ENCODE measurements at regions not wholly inside any gene's neighbourhood (a gene's known extent, or its start where the extent isn't known, plus 50 kb on each side); places are given as distances from the start of the nearest gene placed in this dataset.

- Histone ChIP-seq H3K4me3 (ENCODE audit: low read length) (no peak overlapping the region), H3K9me3 (ENCODE audit: insufficient read depth, low read depth, low read length) (no peaks in the 10 kb centered on the region), H3K9ac (ENCODE audit: low read depth, low read length) (no peak overlapping the region), H3K4me1 (ENCODE audit: insufficient read depth, low read length) (no peaks in the 10 kb centered on the region), H3K27ac (ENCODE audit: low read depth, low read length) (no peak overlapping the region), H3K36me3 (ENCODE audit: insufficient read depth, low read length) (no peaks in the 10 kb centered on the region), H3K27me3 (ENCODE audit: insufficient read depth, low read length) (no peaks in the 10 kb centered on the region)
- 96% methylated on average over 1 of the region's 3 CpGs for WGBS
Observed at GRCh38 chr3:22113453-22113852, 362.4 kb upstream of the ZNF385D start.

- no peak overlapping the region for H3K27ac ChIP-seq (ENCODE audit: low read depth, low read length)
- WGBS = 96% methylated on average over 4 of the region's 4 CpGs
- H3K4me1 ChIP-seq (ENCODE audit: insufficient read depth, low read length) = no peaks in the 10 kb centered on the region
- no peak overlapping the region for H3K4me3 ChIP-seq (ENCODE audit: low read length)
- no peak overlapping the region for H3K9ac ChIP-seq (ENCODE audit: low read depth, low read length)
- H3K9me3 ChIP-seq (ENCODE audit: insufficient read depth, low read depth, low read length) = no peaks in the 10 kb centered on the region
- no peaks in the 10 kb centered on the region for H3K27me3 ChIP-seq (ENCODE audit: insufficient read depth, low read length)
- H3K36me3 ChIP-seq (ENCODE audit: insufficient read depth, low read length) = no peaks in the 10 kb centered on the region
Observed at GRCh38 chr3:22115581-22115980, 364.6 kb upstream of the ZNF385D start.

DNA sequence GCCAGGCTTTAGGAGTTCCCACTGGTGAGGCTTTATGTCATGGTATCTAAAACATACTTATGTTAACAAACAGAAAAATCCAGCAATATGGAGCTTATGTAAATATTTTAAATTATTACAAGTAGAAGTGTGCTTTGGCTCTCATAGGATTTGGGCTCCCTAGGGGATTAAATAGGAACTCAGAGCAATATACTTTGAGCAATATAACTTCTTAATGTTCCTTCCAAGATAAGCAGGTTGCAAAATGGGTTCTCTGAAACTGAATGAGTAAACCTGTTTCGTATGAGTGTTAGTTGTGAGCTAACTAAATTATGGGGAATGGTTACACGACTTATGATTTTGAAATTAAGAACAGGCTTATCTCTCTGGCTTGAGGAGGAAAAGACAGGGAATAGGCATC lies 366.1 kb upstream of the ZNF385D start:
- H3K4me1 ChIP-seq (ENCODE audit: insufficient read depth, low read length) = no peaks in the 10 kb centered on the region
- H3K27ac ChIP-seq (ENCODE audit: low read depth, low read length) = no peak overlapping the region
- no peaks in the 10 kb centered on the region for H3K36me3 ChIP-seq (ENCODE audit: insufficient read depth, low read length)
- WGBS = 96% methylated on average over 2 of the region's 2 CpGs
- H3K9ac ChIP-seq (ENCODE audit: low read depth, low read length) = no peak overlapping the region
- no peaks in the 10 kb centered on the region for H3K27me3 ChIP-seq (ENCODE audit: insufficient read depth, low read length)
- no peaks in the 10 kb centered on the region for H3K9me3 ChIP-seq (ENCODE audit: insufficient read depth, low read depth, low read length)
- H3K4me3 ChIP-seq (ENCODE audit: low read length) = no peak overlapping the region

DNA sequence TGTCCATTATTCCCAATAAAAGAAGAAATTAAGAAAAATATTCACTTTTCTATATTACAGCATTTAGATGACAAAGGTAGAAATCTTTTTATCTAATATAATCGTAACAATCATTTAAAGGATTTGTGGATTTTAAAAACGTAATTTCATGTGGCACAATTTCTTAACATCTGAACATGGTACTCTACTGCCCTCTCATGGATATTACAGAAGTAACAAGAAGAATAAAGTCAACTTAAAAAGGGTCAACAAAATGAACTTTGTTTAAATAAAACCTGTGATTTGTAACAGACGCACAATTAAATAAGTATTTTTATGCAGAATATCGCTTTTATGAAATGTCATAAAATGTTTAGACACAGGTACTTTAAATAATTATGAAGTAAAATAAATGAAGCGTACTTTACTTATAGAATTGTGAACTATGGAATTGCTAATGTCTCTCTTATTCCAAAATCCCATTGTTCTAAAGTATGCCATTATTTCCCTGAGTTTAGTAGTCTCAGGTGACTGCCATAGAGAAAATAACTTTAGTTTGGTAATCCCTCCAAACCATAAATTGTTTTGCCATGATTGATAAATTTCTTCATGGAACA lies 366.8 kb upstream of the ZNF385D start:
- Histone ChIP-seq H3K27ac (ENCODE audit: low read depth, low read length) (no peak overlapping the region), H3K9me3 (ENCODE audit: insufficient read depth, low read depth, low read length) (no peaks in the 10 kb centered on the region), H3K4me1 (ENCODE audit: insufficient read depth, low read length) (no peaks in the 10 kb centered on the region), H3K36me3 (ENCODE audit: insufficient read depth, low read length) (no peaks in the 10 kb centered on the region), H3K9ac (ENCODE audit: low read depth, low read length) (no peak overlapping the region), H3K27me3 (ENCODE audit: insufficient read depth, low read length) (no peaks in the 10 kb centered on the region), H3K4me3 (ENCODE audit: low read length) (no peak overlapping the region)
- no CpG with 5 or more reads among the region's 5 CpGs for WGBS

- no peak overlapping the region for H3K9ac ChIP-seq (ENCODE audit: low read depth, low read length)
- no peaks in the 10 kb centered on the region for H3K36me3 ChIP-seq (ENCODE audit: insufficient read depth, low read length)
- H3K9me3 ChIP-seq (ENCODE audit: insufficient read depth, low read depth, low read length) = no peaks in the 10 kb centered on the region
- H3K27ac ChIP-seq (ENCODE audit: low read depth, low read length) = no peak overlapping the region
- WGBS = 89% methylated on average over 2 of the region's 3 CpGs
- H3K4me3 ChIP-seq (ENCODE audit: low read length) = no peak overlapping the region
- H3K27me3 ChIP-seq (ENCODE audit: insufficient read depth, low read length) = no peaks in the 10 kb centered on the region
- no peaks in the 10 kb centered on the region for H3K4me1 ChIP-seq (ENCODE audit: insufficient read depth, low read length)
Observed at GRCh38 chr3:22118542-22118941, 367.5 kb upstream of the ZNF385D start.

- no peaks in the 10 kb centered on the region for H3K27me3 ChIP-seq (ENCODE audit: insufficient read depth, low read length)
- H3K4me3 ChIP-seq (ENCODE audit: low read length) = no peak overlapping the region
- no peak overlapping the region for H3K27ac ChIP-seq (ENCODE audit: low read depth, low read length)
- WGBS = 88% methylated on average over 5 of the region's 5 CpGs
- H3K36me3 ChIP-seq (ENCODE audit: insufficient read depth, low read length) = no peaks in the 10 kb centered on the region
- H3K9ac ChIP-seq (ENCODE audit: low read depth, low read length) = no peak overlapping the region
- H3K9me3 ChIP-seq (ENCODE audit: insufficient read depth, low read depth, low read length) = no peaks in the 10 kb centered on the region
- H3K4me1 ChIP-seq (ENCODE audit: insufficient read depth, low read length) = no peaks in the 10 kb centered on the region
Observed at GRCh38 chr3:22121068-22121701, 370.2 kb upstream of the ZNF385D start.

DNA sequence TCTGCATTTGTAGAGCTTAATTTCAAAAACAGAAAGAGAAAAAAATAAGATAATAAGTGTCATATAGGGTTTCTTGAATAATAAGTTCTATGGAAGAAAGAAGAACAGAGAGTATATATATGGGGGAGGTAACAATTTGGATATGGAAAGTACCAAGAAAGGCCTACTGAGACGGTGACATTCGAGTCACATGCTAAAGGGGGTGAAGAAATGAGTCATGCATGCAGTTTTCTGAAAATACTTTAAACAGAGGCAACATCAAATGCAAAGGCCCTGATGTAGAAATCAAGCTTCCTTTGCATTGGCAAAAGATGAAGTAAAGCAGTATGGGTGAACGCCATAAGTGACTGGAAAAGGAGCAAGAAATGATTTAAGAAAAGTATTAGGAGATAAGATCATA lies 371.6 kb upstream of the ZNF385D start:
- no peaks in the 10 kb centered on the region for H3K36me3 ChIP-seq (ENCODE audit: insufficient read depth, low read length)
- no peak overlapping the region for H3K27ac ChIP-seq (ENCODE audit: low read depth, low read length)
- no peaks in the 10 kb centered on the region for H3K4me1 ChIP-seq (ENCODE audit: insufficient read depth, low read length)
- no peaks in the 10 kb centered on the region for H3K27me3 ChIP-seq (ENCODE audit: insufficient read depth, low read length)
- H3K4me3 ChIP-seq (ENCODE audit: low read length) = no peak overlapping the region
- 83% methylated on average over 3 of the region's 3 CpGs for WGBS
- no peaks in the 10 kb centered on the region for H3K9me3 ChIP-seq (ENCODE audit: insufficient read depth, low read depth, low read length)
- no peak overlapping the region for H3K9ac ChIP-seq (ENCODE audit: low read depth, low read length)

DNA sequence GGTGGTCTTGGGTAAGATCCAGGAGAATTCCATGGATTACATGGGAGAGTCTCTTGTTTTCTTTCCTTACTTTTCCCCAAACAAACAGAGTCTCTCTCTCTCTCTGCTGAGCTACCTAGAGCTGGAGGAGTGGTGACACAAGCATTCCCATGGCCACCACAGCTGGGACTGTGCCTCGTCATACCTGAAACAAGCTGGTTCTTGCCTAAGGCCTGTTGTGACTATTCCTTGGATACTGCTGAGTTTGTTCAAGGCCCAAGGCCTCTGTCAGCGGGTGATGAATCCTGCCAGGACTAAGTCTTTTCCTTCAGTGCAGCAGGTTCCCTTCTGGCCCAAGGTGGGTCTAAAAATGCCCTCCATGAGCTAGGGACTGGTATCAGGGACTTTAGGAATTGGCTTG lies 378.1 kb upstream of the ZNF385D start:
- Histone ChIP-seq H3K27me3 (ENCODE audit: insufficient read depth, low read length) (no peaks in the 10 kb centered on the region), H3K4me3 (ENCODE audit: low read length) (no peak overlapping the region), H3K4me1 (ENCODE audit: insufficient read depth, low read length) (no peaks in the 10 kb centered on the region), H3K27ac (ENCODE audit: low read depth, low read length) (no peak overlapping the region), H3K9ac (ENCODE audit: low read depth, low read length) (no peak overlapping the region), H3K9me3 (ENCODE audit: insufficient read depth, low read depth, low read length) (no peaks in the 10 kb centered on the region), H3K36me3 (ENCODE audit: insufficient read depth, low read length) (no peaks in the 10 kb centered on the region)
- WGBS = 93% methylated on average over 2 of the region's 2 CpGs

GRCh38 chr3:22141769-22142168 lies 390.8 kb upstream of the ZNF385D start:
- no peaks in the 10 kb centered on the region for H3K27me3 ChIP-seq (ENCODE audit: insufficient read depth, low read length)
- no peak overlapping the region for H3K9ac ChIP-seq (ENCODE audit: low read depth, low read length)
- H3K36me3 ChIP-seq (ENCODE audit: insufficient read depth, low read length) = no peaks in the 10 kb centered on the region
- H3K4me3 ChIP-seq (ENCODE audit: low read length) = no peak overlapping the region
- H3K9me3 ChIP-seq (ENCODE audit: insufficient read depth, low read depth, low read length) = no peaks in the 10 kb centered on the region
- no peaks in the 10 kb centered on the region for H3K4me1 ChIP-seq (ENCODE audit: insufficient read depth, low read length)
- 96% methylated on average over 2 of the region's 2 CpGs for WGBS
- H3K27ac ChIP-seq (ENCODE audit: low read depth, low read length) = no peak overlapping the region

- Histone ChIP-seq H3K9ac (ENCODE audit: low read depth, low read length) (no peak overlapping the region), H3K4me3 (ENCODE audit: low read length) (no peak overlapping the region), H3K27ac (ENCODE audit: low read depth, low read length) (no peak overlapping the region), H3K9me3 (ENCODE audit: insufficient read depth, low read depth, low read length) (no peaks in the 10 kb centered on the region), H3K27me3 (ENCODE audit: insufficient read depth, low read length) (no peaks in the 10 kb centered on the region), H3K36me3 (ENCODE audit: insufficient read depth, low read length) (no peaks in the 10 kb centered on the region), H3K4me1 (ENCODE audit: insufficient read depth, low read length) (peaks cover 7% of the 10 kb centered on the region; the same call in 1 of the 2 replicates)
- 95% methylated on average over 3 of the region's 3 CpGs for WGBS
Observed at GRCh38 chr3:22147161-22147560, 396.2 kb upstream of the ZNF385D start.

- Histone ChIP-seq H3K36me3 (ENCODE audit: insufficient read depth, low read length) (no peaks in the 10 kb centered on the region), H3K4me3 (ENCODE audit: low read length) (no peak overlapping the region), H3K27ac (ENCODE audit: low read depth, low read length) (no peak overlapping the region), H3K9me3 (ENCODE audit: insufficient read depth, low read depth, low read length) (no peaks in the 10 kb centered on the region), H3K4me1 (ENCODE audit: insufficient read depth, low read length) (peaks cover 7% of the 10 kb centered on the region; the same call in 1 of the 2 replicates), H3K27me3 (ENCODE audit: insufficient read depth, low read length) (no peaks in the 10 kb centered on the region), H3K9ac (ENCODE audit: low read depth, low read length) (no peak overlapping the region)
- WGBS = 86% methylated on average over 2 of the region's 2 CpGs
Observed at GRCh38 chr3:22156868-22157267, 405.9 kb upstream of the ZNF385D start.

DNA sequence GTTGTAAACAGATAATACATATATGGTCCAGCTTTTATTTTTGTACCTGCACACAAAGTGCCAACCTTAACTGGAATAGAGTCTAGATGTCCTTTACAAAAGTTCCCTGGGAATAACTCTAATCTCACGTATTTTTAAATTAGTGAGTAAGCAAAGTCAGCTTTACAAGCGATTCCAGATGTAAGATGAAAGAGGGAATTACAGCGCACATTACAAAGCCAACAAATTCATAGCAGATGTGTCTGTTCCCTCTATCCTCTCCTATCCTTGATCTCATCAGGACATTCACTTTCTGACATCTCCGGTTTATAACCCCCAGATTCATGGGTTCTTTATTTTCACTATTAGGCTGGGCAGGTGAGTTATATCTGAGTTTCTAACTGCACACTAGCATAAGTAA lies 406.8 kb upstream of the ZNF385D start:
- 93% methylated on average over 4 of the region's 4 CpGs for WGBS
- Histone ChIP-seq H3K9ac (ENCODE audit: low read depth, low read length) (no peak overlapping the region), H3K27me3 (ENCODE audit: insufficient read depth, low read length) (no peaks in the 10 kb centered on the region), H3K4me1 (ENCODE audit: insufficient read depth, low read length) (peaks cover 7% of the 10 kb centered on the region; the same call in 1 of the 2 replicates), H3K9me3 (ENCODE audit: insufficient read depth, low read depth, low read length) (no peaks in the 10 kb centered on the region), H3K4me3 (ENCODE audit: low read length) (no peak overlapping the region), H3K36me3 (ENCODE audit: insufficient read depth, low read length) (no peaks in the 10 kb centered on the region), H3K27ac (ENCODE audit: low read depth, low read length) (no peak overlapping the region)
